ENCODE measurements at regions not wholly inside any gene's neighbourhood (a gene's known extent, or its start where the extent isn't known, plus 50 kb on each side); places are given as distances from the start of the nearest gene placed in this dataset.

DNA sequence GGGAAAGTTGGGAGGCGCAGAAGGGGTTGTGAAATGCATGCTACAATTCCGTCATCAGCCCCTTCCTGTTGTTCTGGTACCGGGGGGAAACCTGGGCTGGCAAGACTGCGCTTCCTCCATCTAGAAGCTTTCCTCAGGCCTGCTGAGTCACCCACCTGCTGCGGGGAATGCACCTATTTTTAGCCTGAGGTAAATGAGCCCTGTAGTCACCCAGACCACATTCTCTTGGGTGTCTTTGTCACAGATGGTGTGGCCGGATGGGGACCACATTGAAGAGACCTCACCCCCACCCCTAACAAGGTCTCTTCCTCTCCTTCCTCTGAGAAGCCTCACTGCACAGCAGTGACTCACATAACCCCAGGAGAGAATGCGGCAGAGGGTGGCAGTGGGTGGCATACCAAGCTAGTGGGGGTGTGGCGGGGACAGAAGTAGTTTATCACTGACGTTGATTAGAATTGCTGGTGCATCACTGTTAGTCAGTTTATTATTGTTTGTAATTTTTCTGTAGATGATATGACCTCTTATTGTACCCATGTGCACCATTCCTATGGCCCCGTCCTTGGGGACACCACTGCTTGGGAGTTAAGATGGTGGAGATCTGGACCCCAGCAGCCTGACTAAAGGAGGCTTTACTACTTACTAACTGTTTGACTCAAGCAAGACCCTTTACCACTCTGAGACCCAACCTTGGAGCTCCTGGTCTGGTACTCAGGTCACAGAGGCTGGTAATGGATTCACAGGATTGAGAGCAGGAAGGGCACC lies 83.0 kb upstream of the DUSP5 start:
- DNase-seq, result peak; percentile 67

DNA sequence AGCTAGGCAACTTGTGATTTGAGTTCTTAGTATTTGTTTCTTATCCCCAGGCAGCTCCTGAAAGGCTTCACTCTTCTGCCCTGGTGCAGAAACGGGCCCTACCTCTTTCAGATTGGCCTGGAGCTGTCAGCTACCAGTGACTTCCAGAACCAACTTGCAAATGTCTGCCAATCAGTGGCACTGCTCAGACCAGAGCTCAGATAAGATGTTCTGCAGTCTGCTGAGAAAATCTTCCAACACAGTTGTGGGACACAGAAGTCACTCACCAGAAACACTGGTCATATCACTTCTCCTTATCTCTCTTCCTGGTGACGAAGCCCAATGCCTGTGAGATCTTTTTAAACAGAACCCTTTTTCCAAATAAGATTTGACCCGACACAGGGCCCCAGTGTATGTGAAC lies 81.9 kb upstream of the DUSP5 start:
- no peak for DNase-seq

GRCh38 chr10:110416776-110417711 lies 80.7 kb upstream of the DUSP5 start:
- DNase-seq, result no peak

- no peak for DNase-seq
These were observed 79.5 kb upstream of the DUSP5 start for GRCh38 chr10:110418218-110418617.

DNA sequence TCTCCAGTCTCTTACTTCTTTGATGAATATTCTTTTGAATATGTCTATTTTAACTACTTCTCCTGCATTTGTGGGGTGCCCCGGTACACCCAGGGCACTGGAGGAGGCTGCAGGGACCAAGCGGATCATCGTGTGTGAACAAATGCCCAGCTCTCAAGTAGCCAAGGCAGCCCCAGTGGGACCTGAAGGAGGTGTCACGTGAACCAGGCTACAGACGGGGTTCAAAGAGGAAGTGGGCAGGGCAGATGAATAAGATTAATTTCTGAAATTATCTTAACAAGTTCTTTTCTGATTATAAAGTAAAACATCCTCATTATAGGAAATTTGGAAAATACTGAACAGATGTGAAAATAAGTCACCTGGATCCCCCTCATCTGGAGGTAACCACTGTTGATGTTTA lies 78.4 kb upstream of the DUSP5 start:
- no peak for DNase-seq

DNA sequence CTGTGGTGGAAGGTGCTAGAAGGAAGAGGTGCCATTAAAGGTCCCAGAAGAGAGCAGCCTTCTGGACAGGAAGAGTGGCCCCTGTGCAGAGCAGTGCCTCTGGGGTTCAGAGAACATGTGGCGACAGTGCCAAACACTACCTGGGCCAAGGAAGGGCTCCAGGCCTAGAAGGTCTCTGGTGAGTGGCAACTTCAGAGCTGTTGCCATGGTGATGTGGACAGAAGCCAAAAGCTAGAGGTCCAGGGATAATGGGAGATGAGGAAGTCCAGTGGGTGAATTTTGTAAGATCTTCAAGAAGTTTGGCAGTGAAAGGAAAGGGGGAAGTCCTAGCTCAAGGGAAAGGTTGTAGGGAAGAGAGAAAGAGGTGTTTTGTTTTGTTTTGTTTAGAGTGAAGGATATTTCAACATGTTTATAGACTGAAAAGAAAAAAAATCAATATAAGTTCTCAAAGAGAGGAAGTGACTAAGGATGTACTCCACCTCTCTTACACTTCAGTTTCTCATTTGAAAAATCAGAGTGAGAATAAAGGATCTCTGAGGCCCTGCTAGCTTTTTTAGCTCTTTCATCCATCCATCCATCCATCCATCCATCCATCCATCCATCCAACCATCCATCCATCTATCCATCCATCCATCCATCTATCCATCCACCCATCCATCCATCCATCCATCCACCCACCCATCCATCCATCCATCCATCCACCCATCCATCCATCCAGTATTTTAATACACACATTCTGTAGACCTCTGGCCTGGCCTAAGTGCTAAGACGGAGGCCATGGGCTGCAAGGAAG lies 77.1 kb upstream of the DUSP5 start:
- DNase-seq, result peak; percentile 74

GRCh38 chr10:110421512-110422138 lies 76.1 kb upstream of the DUSP5 start:
- DNase-seq, result no peak

GRCh38 chr10:110422548-110422947 lies 75.2 kb upstream of the DUSP5 start:
- DNase-seq, result no peak

DNA sequence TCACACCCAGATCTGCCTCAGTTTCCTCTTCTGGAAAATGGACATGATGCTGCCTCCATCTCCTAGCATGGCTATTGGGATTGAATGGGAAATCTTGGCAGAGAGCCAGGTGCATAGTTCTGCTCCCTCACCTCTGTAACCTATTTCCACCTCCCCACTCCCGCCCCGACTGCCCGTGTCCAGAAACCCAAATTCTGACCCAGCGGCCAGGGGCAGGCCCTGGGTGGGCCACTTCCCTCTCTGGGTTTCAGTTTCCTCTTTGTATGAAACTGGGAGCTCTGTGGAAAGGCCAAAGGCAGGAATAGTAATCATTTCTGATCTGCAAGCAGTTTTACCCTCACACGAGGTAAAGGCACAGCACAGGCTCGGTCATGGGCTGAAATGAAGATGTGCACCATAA lies 74.1 kb upstream of the DUSP5 start:
- no peak for DNase-seq

DNA sequence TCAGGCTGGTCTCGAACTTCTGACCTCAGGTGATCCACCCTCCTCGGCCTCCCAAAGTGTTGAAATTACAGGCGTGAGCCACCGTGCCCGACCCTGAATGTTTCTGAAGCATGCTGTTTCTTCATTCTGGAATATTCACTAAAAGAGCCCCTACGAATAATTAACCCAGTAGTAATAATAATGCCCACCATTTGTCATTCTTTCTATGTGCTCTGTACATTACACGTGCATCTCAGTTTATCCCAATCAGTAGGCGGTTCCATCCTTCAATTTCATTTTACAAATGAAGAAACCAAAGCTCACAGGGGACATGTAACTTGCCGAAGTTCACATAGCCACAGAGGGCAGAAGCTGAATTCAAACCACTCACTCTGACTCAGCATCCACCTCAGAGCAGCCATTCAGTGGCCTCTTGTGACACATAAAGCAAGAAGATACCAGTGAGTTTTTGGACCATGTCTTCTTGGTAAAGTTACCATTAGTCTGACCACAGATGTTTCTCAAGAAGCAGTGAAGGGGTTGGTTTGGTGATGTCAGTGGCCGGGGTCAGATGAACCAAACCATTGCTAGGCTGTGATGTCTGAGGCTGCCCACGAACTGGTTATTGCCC lies 71.9 kb upstream of the DUSP5 start:
- peak; percentile 46 for DNase-seq

DNA sequence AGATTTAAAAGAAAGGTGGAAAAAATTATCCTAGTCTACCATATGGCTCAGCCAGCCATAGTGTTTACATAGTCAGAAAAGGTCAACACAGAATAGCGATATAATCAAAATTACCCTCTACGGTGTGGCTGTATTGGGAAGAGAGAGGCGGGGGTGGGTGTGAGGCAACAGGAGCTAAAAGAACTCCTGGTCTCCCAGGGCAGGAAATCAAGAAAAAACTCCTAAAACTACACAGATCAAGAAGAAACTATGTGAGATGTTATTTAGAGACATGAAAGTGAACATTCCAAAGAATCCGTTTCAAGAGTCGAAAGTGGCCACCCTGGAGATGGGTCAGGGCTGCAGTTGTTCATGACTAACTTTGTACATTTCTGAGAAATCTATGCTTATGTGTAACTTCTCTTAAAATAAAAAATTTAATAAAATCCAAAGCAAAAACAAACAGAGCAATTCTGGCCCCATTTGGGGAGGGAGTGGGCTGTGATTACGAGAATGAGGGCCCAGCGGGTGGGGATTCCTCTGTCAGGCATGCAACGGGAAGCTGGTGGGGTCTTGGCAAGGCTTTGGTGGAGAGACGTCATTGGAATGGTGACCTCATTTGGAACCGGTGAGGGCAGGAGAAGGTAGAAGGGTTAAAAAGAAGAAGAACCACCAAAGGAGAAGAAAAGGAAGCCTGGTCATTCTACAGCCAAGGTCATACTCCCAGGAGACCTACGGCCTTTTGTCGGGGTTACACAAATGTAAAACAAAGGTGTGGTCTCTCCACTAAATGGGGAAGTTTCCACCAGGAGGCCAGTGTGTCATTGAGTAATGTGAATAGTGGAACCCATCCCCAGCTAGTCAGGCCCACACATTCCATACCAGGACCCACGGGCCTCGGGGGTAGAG lies 71.2 kb upstream of the DUSP5 start:
- no peak for DNase-seq

GRCh38 chr10:110429301-110429700 lies 68.4 kb upstream of the DUSP5 start:
- no peak for DNase-seq

DNA sequence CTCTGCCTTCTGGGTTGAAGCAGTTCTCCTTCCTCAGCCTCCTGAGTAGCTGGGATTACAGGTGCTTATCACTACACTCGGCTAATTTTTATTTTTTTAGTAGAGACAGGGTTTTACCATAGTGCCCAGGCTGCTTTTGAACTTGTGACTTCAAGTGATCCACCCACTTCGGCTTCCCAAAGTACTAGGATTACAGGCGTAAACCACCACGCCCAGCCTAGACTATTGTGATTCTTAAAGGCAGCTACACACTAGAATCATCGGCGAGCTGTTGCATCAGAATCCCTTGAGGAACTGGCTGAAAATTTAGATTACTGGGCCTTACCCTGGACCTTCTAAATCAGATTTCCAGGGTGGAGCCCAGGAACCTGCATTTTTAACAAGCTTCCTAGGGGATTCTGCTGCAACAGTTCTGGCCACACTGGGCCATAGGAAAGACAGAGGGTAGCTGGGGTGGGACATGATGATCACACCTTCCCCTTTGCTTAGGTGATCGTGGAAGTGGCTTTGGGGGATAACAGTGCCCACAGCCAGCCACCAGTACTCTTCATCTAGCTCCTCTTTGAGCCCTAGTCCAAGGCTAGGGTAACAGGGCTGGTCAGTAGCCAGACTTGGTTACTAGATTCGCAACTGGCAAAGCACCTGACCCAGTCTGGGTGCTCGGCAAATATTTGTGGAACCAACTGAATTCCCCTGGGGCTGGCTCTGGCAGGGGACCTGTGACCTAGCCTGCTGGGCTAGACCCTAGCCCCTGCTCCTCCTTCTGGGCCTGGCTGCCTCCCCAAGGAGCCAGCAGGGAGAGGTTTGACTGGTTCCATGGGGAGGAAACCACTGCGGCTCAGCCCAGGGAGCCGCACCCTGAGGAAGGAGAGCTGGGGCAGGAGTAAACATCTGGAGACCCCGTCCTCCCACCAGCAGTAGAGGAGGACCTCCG lies 67.1 kb upstream of the DUSP5 start:
- no peak for DNase-seq

DNA sequence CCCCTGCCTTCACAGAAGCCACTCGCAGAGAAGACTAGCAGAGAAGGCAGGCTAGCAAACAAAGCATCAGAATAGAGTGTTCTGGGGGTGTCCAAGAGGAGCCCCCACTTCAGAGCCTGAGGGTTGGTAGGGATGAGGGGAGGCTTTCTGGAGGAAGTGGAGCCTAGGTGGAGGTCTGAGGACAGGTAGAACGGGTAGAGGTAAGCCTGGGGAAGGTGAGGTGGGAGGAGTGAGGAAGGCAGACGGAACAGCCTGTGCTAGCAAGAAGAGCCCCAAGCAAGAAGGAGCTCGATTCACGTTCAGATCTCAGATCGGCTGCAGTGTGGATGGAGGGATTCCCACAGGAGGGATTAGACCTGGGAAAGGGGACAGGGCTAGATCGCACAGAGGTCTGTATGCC lies 66.0 kb upstream of the DUSP5 start:
- DNase-seq, result no peak

GRCh38 chr10:110432084-110432483 lies 65.6 kb upstream of the DUSP5 start:
- DNase-seq, result no peak

GRCh38 chr10:110432814-110433565 lies 64.7 kb upstream of the DUSP5 start:
- no peak for DNase-seq

GRCh38 chr10:110433740-110434139 lies 64.0 kb upstream of the DUSP5 start:
- no peak for DNase-seq

- no peak for DNase-seq
These were observed 63.1 kb upstream of the DUSP5 start for GRCh38 chr10:110434489-110435096.

Measured in dermis blood vessel endothelial cell (primary cell).